GM19463 (cell line): ENCODE measurements at regions not wholly inside any gene's neighbourhood (a gene's known extent, or its start where the extent isn't known, plus 50 kb on each side); places are given as distances from the start of the nearest gene placed in this dataset.

Source experiments
- ATAC-seq: cut with Tn5 transposase; IDR thresholded peaks from one replicate; pipeline ENCODE4 v1.9.1; 2021; ENCODE audit warnings: mild to moderate bottlenecking, moderate library complexity; ENCODE audit not compliant: unreplicated experiment

GRCh38 chrX:106341823-106342222 lies 173.7 kb downstream of the PWWP3B start:
- ATAC-seq, result no peak

- no peak for ATAC-seq
Observed at GRCh38 chrX:106356580-106356979, 188.5 kb downstream of the PWWP3B start.

GRCh38 chrX:106363214-106363613 lies 195.1 kb downstream of the PWWP3B start:
- ATAC-seq, result no peak

- ATAC-seq, result peak; percentile 83
Observed at GRCh38 chrX:106378616-106379015, 210.5 kb downstream of the PWWP3B start.

- ATAC-seq, result no peak
Observed at GRCh38 chrX:106391284-106391911, 220.4 kb upstream of the RADX start.

- ATAC-seq, result no peak
Observed at GRCh38 chrX:106392346-106392745, 219.4 kb upstream of the RADX start.

- ATAC-seq, result no peak
Observed at GRCh38 chrX:106397788-106398538, 213.8 kb upstream of the RADX start.

- no peak for ATAC-seq
Observed at GRCh38 chrX:106401965-106402559, 209.7 kb upstream of the RADX start.

GRCh38 chrX:106404512-106404911 lies 207.3 kb upstream of the RADX start:
- ATAC-seq, result no peak

- peak; percentile 92 for ATAC-seq
Observed at GRCh38 chrX:106415276-106415895, 196.4 kb upstream of the RADX start.

GRCh38 chrX:106436691-106437090 lies 175.1 kb upstream of the RADX start:
- ATAC-seq, result no peak

GRCh38 chrX:106437407-106437806 lies 174.4 kb upstream of the RADX start:
- no peak for ATAC-seq

- ATAC-seq, result no peak
Observed at GRCh38 chrX:106450405-106450804, 161.4 kb upstream of the RADX start.

GRCh38 chrX:106451933-106452332 lies 159.8 kb upstream of the RADX start:
- no peak for ATAC-seq

- no peak for ATAC-seq
Observed at GRCh38 chrX:106454991-106455390, 156.8 kb upstream of the RADX start.

GRCh38 chrX:106457802-106458201 lies 154.0 kb upstream of the RADX start:
- ATAC-seq, result no peak

GRCh38 chrX:106467422-106467821 lies 144.4 kb upstream of the RADX start:
- no peak for ATAC-seq

GRCh38 chrX:106467943-106468342 lies 143.8 kb upstream of the RADX start:
- ATAC-seq, result no peak

GRCh38 chrX:106468433-106468832 lies 143.3 kb upstream of the RADX start:
- ATAC-seq, result no peak

GRCh38 chrX:106479920-106480319 lies 131.9 kb upstream of the RADX start:
- ATAC-seq, result no peak

GRCh38 chrX:106481341-106481740 lies 130.4 kb upstream of the RADX start:
- ATAC-seq, result peak; percentile 23

- peak; percentile 94 for ATAC-seq
Observed at GRCh38 chrX:106484233-106484632, 127.5 kb upstream of the RADX start.
